Fibroblast of lung (primary cell): ENCODE measurements at regions not wholly inside any gene's neighbourhood (a gene's known extent, or its start where the extent isn't known, plus 50 kb on each side); places are given as distances from the start of the nearest gene placed in this dataset.

Experiments used
- CTCF ChIP-seq, 2 donors: IDR thresholded peaks in 1 of 2; conservative IDR thresholded peaks in 1 of 2; 1 replicate in 1 of 2; 2 replicates in 1 of 2; pipeline ENCODE4 v1.5.1; 2011 to 2012; ENCODE audit warnings: low read length in 2 of 2, control low read depth in 1 of 2, inconsistent platforms in 1 of 2, low read depth in 1 of 2, mild to moderate bottlenecking in 1 of 2
- EZH2 ChIP-seq: IDR thresholded peaks from 2 replicates; pipeline ENCODE4 v1.5.1; 2012; ENCODE audit warnings: low read length, control low read depth, mild to moderate bottlenecking; ENCODE audit errors: missing control alignments

GRCh38 chr2:118755384-118755783 lies 92.1 kb downstream of the EN1 start:
- TF ChIP-seq CTCF (conservative IDR thresholded peaks at IDR 0.05 in 1 of 2, IDR thresholded peaks at IDR 0.05 in 1 of 2; ENCODE audit: low read depth in 1 of 2, low read length in 2 of 2): no peak
- TF ChIP-seq EZH2: no peak
